ENCODE measurements at regions not wholly inside any gene's neighbourhood (a gene's known extent, or its start where the extent isn't known, plus 50 kb on each side); places are given as distances from the start of the nearest gene placed in this dataset.

DNA sequence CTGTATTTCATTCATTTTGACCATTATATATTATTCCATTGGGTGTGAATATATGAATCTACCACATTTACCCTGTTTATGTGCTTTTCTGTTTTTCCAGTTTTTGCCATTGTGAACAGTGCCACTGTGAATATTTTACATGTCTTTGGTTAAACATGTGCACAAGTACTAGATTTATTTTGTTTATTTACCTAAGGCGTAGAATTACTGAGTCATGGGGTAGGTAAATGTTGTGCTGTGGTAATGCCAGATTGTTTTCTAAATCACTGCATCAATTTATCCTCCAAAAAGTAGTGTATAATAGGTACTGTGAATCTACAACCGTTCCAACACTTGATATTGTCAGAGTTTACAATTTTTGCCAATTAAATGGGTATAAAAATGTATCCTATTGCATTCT, 362.1 kb upstream of the AGTR1 start:
- no peak for TF ChIP-seq POLR2A (IDR thresholded peaks at IDR 0.05; ENCODE audit: low read depth)
- TF ChIP-seq, protein P1, sequence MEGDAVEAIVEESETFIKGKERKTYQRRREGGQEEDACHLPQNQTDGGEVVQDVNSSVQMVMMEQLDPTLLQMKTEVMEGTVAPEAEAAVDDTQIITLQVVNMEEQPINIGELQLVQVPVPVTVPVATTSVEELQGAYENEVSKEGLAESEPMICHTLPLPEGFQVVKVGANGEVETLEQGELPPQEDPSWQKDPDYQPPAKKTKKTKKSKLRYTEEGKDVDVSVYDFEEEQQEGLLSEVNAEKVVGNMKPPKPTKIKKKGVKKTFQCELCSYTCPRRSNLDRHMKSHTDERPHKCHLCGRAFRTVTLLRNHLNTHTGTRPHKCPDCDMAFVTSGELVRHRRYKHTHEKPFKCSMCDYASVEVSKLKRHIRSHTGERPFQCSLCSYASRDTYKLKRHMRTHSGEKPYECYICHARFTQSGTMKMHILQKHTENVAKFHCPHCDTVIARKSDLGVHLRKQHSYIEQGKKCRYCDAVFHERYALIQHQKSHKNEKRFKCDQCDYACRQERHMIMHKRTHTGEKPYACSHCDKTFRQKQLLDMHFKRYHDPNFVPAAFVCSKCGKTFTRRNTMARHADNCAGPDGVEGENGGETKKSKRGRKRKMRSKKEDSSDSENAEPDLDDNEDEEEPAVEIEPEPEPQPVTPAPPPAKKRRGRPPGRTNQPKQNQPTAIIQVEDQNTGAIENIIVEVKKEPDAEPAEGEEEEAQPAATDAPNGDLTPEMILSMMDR (IDR thresholded peaks at IDR 0.05), result no peak
- no peak for TF ChIP-seq EP300 (IDR thresholded peaks at IDR 0.05)
